ENCODE measurements at regions not wholly inside any gene's neighbourhood (a gene's known extent, or its start where the extent isn't known, plus 50 kb on each side); places are given as distances from the start of the nearest gene placed in this dataset.

DNA sequence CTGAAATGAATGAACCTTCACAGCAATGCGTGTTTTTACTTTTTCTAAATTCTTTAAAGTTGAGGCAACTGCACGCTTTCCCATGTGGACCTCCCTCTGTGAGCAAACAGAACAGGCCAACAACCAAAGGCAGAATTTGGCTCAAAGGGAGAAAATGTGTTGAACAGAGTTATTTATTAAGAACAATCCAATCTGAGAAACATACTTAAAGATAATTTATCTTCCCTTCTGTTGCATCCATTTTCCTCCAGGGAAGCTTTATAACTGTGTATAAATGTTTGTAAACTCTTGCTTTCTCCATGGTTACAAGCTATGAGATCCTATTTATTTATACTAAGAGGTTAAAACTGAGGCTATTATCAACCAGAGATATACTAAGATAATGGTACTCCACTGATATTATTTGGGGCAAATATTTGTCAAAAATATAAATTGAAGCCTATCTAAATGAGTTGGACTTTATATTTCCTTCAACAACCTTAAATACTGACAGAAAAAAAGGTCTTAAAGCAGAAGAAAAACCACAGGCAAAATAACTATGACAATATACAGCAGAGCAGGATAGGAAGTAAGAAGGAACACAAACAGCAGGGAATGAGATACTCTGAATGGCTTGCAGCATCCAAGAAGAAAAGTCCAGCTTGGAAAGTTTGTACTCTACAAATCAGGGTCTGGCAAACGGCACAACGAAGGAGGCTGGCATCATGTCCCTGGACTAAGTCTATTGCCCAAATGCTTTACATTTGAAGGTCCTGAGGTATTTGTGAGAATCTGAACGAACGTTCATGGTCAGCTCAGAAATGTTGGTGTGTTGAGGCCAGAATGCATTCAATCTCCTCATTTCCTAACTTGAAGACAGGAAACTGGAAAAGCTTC, 663.2 kb upstream of the INTU start:
- TF ChIP-seq, protein P1, sequence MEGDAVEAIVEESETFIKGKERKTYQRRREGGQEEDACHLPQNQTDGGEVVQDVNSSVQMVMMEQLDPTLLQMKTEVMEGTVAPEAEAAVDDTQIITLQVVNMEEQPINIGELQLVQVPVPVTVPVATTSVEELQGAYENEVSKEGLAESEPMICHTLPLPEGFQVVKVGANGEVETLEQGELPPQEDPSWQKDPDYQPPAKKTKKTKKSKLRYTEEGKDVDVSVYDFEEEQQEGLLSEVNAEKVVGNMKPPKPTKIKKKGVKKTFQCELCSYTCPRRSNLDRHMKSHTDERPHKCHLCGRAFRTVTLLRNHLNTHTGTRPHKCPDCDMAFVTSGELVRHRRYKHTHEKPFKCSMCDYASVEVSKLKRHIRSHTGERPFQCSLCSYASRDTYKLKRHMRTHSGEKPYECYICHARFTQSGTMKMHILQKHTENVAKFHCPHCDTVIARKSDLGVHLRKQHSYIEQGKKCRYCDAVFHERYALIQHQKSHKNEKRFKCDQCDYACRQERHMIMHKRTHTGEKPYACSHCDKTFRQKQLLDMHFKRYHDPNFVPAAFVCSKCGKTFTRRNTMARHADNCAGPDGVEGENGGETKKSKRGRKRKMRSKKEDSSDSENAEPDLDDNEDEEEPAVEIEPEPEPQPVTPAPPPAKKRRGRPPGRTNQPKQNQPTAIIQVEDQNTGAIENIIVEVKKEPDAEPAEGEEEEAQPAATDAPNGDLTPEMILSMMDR (IDR thresholded peaks at IDR 0.05; ENCODE audit: low read depth, low read length, missing input control), result no peak
- TF ChIP-seq ZBTB33 (IDR thresholded peaks at IDR 0.05) (no peak), ATF3 (IDR thresholded peaks at IDR 0.05) (no peak), JUND (IDR thresholded peaks at IDR 0.05) (no peak), RAD21 (IDR thresholded peaks at IDR 0.05) (no peak), SP1 (IDR thresholded peaks at IDR 0.05) (no peak), EGR1 (IDR thresholded peaks at IDR 0.05; ENCODE audit: low read depth in 2 of 2) (no peak)
- TF ChIP-seq, protein P2, sequence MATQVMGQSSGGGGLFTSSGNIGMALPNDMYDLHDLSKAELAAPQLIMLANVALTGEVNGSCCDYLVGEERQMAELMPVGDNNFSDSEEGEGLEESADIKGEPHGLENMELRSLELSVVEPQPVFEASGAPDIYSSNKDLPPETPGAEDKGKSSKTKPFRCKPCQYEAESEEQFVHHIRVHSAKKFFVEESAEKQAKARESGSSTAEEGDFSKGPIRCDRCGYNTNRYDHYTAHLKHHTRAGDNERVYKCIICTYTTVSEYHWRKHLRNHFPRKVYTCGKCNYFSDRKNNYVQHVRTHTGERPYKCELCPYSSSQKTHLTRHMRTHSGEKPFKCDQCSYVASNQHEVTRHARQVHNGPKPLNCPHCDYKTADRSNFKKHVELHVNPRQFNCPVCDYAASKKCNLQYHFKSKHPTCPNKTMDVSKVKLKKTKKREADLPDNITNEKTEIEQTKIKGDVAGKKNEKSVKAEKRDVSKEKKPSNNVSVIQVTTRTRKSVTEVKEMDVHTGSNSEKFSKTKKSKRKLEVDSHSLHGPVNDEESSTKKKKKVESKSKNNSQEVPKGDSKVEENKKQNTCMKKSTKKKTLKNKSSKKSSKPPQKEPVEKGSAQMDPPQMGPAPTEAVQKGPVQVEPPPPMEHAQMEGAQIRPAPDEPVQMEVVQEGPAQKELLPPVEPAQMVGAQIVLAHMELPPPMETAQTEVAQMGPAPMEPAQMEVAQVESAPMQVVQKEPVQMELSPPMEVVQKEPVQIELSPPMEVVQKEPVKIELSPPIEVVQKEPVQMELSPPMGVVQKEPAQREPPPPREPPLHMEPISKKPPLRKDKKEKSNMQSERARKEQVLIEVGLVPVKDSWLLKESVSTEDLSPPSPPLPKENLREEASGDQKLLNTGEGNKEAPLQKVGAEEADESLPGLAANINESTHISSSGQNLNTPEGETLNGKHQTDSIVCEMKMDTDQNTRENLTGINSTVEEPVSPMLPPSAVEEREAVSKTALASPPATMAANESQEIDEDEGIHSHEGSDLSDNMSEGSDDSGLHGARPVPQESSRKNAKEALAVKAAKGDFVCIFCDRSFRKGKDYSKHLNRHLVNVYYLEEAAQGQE (IDR thresholded peaks at IDR 0.05), result no peak
